ENCODE measurements at regions not wholly inside any gene's neighbourhood (a gene's known extent, or its start where the extent isn't known, plus 50 kb on each side); places are given as distances from the start of the nearest gene placed in this dataset.
"Not testable (repeated sequence)": the region's sequence is repeated elsewhere in the genome, so short reads cannot be mapped to it uniquely, and the experiment has no call there.

- DNase-seq (ENCODE audit: low read depth) = no peak
These were observed 987.8 kb upstream of the USP15 start for GRCh38 chr12:61272441-61272840.

- DNase-seq (ENCODE audit: low read depth) = no peak
These were observed 977.2 kb upstream of the USP15 start for GRCh38 chr12:61282790-61283575.

- DNase-seq (ENCODE audit: low read depth) = no peak
These were observed 969.7 kb upstream of the USP15 start for GRCh38 chr12:61290473-61290872.

- DNase-seq (ENCODE audit: low read depth) = no peak
These were observed 968.6 kb upstream of the USP15 start for GRCh38 chr12:61291647-61292046.

- DNase-seq (ENCODE audit: low read depth) = not testable (repeated sequence)
These were observed 966.2 kb upstream of the USP15 start for GRCh38 chr12:61294011-61294410.

GRCh38 chr12:61301817-61302216 is 958.4 kb upstream of the USP15 start:
- no peak for DNase-seq (ENCODE audit: low read depth)

GRCh38 chr12:61302282-61302681 is 957.9 kb upstream of the USP15 start:
- DNase-seq (ENCODE audit: low read depth) = no peak

GRCh38 chr12:61308220-61308619 is 952.0 kb upstream of the USP15 start:
- no peak for DNase-seq (ENCODE audit: low read depth)

GRCh38 chr12:61311413-61311812 is 948.8 kb upstream of the USP15 start:
- DNase-seq (ENCODE audit: low read depth) = no peak

GRCh38 chr12:61348871-61349270 is 911.3 kb upstream of the USP15 start:
- no peak for DNase-seq (ENCODE audit: low read depth)

GRCh38 chr12:61355105-61355504 is 905.1 kb upstream of the USP15 start:
- DNase-seq (ENCODE audit: low read depth) = no peak

GRCh38 chr12:61356485-61356884 is 903.7 kb upstream of the USP15 start:
- DNase-seq (ENCODE audit: low read depth) = no peak

GRCh38 chr12:61357496-61357895 is 902.7 kb upstream of the USP15 start:
- DNase-seq (ENCODE audit: low read depth) = no peak

- no peak for DNase-seq (ENCODE audit: low read depth)
These were observed 898.2 kb upstream of the USP15 start for GRCh38 chr12:61362037-61362436.

GRCh38 chr12:61365001-61365400 is 895.2 kb upstream of the USP15 start:
- DNase-seq (ENCODE audit: low read depth) = no peak

GRCh38 chr12:61367281-61367785 is 892.9 kb upstream of the USP15 start:
- DNase-seq (ENCODE audit: low read depth) = no peak

GRCh38 chr12:61369241-61369910 is 890.8 kb upstream of the USP15 start:
- DNase-seq (ENCODE audit: low read depth) = no peak

GRCh38 chr12:61384511-61384910 is 875.7 kb upstream of the USP15 start:
- DNase-seq (ENCODE audit: low read depth) = no peak

- DNase-seq (ENCODE audit: low read depth) = no peak
These were observed 874.4 kb upstream of the USP15 start for GRCh38 chr12:61385771-61386170.

GRCh38 chr12:61397668-61398067 is 862.5 kb upstream of the USP15 start:
- DNase-seq (ENCODE audit: low read depth) = no peak

GRCh38 chr12:61412201-61412600 is 848.0 kb upstream of the USP15 start:
- DNase-seq (ENCODE audit: low read depth) = no peak

- no peak for DNase-seq (ENCODE audit: low read depth)
These were observed 845.7 kb upstream of the USP15 start for GRCh38 chr12:61414470-61414869.

- DNase-seq (ENCODE audit: low read depth) = no peak
These were observed 837.4 kb upstream of the USP15 start for GRCh38 chr12:61422786-61423185.
